Liver (tissue), 8 donors: ENCODE measurements at regions not wholly inside any gene's neighbourhood (a gene's known extent, or its start where the extent isn't known, plus 50 kb on each side); places are given as distances from the start of the nearest gene placed in this dataset.

Experiments used
- DNase-seq: peaks from one replicate; pipeline ENCODE4 v3.0.0-alpha.2; 2017; ENCODE audit warnings: low spot score
- H3K27ac ChIP-seq, 2 donors: one replicate each; pipeline ENCODE4 v1.7.0; 2013; ENCODE audit warnings: inconsistent platforms in 2 of 2, low read length in 2 of 2, control low read depth in 1 of 2, low read depth in 1 of 2, mild to moderate bottlenecking in 1 of 2
- H3K27me3 ChIP-seq, 4 donors: one replicate each; pipeline versions ENCODE4 v1.6.1 to v1.7.0; 2013; ENCODE audit warnings: low read length in 3 of 4, inconsistent platforms in 1 of 4, mild to moderate bottlenecking in 1 of 4, moderate library complexity in 1 of 4; ENCODE audit not compliant: control insufficient read depth in 4 of 4, insufficient read depth in 4 of 4
- H3K36me3 ChIP-seq, 4 donors: one replicate each; pipeline versions ENCODE4 v1.6.1 to v1.7.0; 2013; ENCODE audit warnings: low read length in 3 of 4, mild to moderate bottlenecking in 3 of 4, low read depth in 1 of 4, moderate library complexity in 1 of 4; ENCODE audit not compliant: control insufficient read depth in 4 of 4, insufficient read depth in 3 of 4
- H3K4me1 ChIP-seq, 4 donors: one replicate each; pipeline versions ENCODE4 v1.6.1 to v1.7.0; 2013; ENCODE audit warnings: low read length in 3 of 4, mild to moderate bottlenecking in 3 of 4, moderate library complexity in 1 of 4; ENCODE audit not compliant: control insufficient read depth in 4 of 4, insufficient read depth in 4 of 4
- H3K4me3 ChIP-seq, 3 donors: one replicate each; pipeline versions ENCODE4 v1.6.1 to v1.7.0; 2013; ENCODE audit warnings: low read length in 3 of 3, control low read depth in 1 of 3, low read depth in 1 of 3, mild to moderate bottlenecking in 1 of 3
- H3K9ac ChIP-seq, 2 donors: one replicate each; pipeline ENCODE4 v1.7.0; 2013; ENCODE audit warnings: low read length in 2 of 2, mild to moderate bottlenecking in 2 of 2, moderate library complexity in 2 of 2, control low read depth in 1 of 2, low read depth in 1 of 2
- H3K9me3 ChIP-seq, 4 donors: one replicate each; pipeline versions ENCODE4 v1.6.1 to v1.7.0; 2013; ENCODE audit warnings: low read length in 3 of 4; ENCODE audit not compliant: control insufficient read depth in 4 of 4
- EGR1 ChIP-seq, 2 donors: IDR thresholded peaks; 2 replicates each; pipeline ENCODE4 v1.6.1; 2016 to 2018; ENCODE audit warnings: antibody characterized with exemption in 2 of 2, low read depth in 2 of 2
- FOXA1 ChIP-seq: IDR thresholded peaks from 2 replicates; pipeline ENCODE4 v1.6.1; 2016; ENCODE audit warnings: antibody characterized with exemption
- FOXA2 ChIP-seq: IDR thresholded peaks from 2 replicates; pipeline ENCODE4 v1.6.1; 2016; ENCODE audit warnings: antibody characterized with exemption
- HNF4A ChIP-seq, 2 donors: conservative IDR thresholded peaks; 2 replicates each; pipeline ENCODE4 v1.6.1; 2016; ENCODE audit warnings: antibody characterized with exemption in 2 of 2, mild to moderate bottlenecking in 2 of 2
- HNF4G ChIP-seq: IDR thresholded peaks from 2 replicates; pipeline ENCODE4 v1.6.1; 2016; ENCODE audit warnings: antibody characterized with exemption
- NR2F2 ChIP-seq: IDR thresholded peaks from 2 replicates; pipeline ENCODE4 v1.6.1; 2016; ENCODE audit warnings: antibody characterized with exemption
- RAD21 ChIP-seq, 2 donors: IDR thresholded peaks; 2 replicates each; pipeline ENCODE4 v1.6.1; 2016; ENCODE audit warnings: antibody characterized with exemption in 2 of 2, mild to moderate bottlenecking in 2 of 2
- RXRA ChIP-seq, 2 donors: IDR thresholded peaks; 2 replicates each; pipeline ENCODE4 v1.6.1; 2017 to 2018; ENCODE audit warnings: antibody characterized with exemption in 2 of 2, mild to moderate bottlenecking in 1 of 2
- YY1 ChIP-seq: IDR thresholded peaks from 2 replicates; pipeline ENCODE4 v1.6.1; 2016; ENCODE audit warnings: antibody characterized with exemption, mild to moderate bottlenecking
- WGBS: extraction: QIAGEN DNeasy Blood & Tissue Kit; methylation state at CpG from one replicate; pipeline ENCODE4 v1.1.7; 2013; 5-methylcytosine and 5-hydroxymethylcytosine counted together
- TF ChIP-seq, protein P1 (sequence below): IDR thresholded peaks from 2 replicates; pipeline ENCODE4 v1.6.1; 2016; ENCODE audit warnings: antibody characterized with exemption
- TF ChIP-seq, protein P2 (sequence below): IDR thresholded peaks from 2 replicates; pipeline ENCODE4 v1.6.1; 2016; ENCODE audit warnings: antibody characterized with exemption
- TF ChIP-seq, protein P3 (sequence below): IDR thresholded peaks from 2 replicates; pipeline ENCODE4 v1.6.1; 2016; ENCODE audit warnings: antibody characterized with exemption, mild to moderate bottlenecking
- TF ChIP-seq, protein P4 (sequence below): fragments of 150-350 bp; IDR thresholded peaks from 2 replicates; pipeline ENCODE4 v1.5.1; 2017; ENCODE audit warnings: improper control_type of control experiment, low read depth, low read length; ENCODE audit not compliant: missing input control
- TF ChIP-seq, protein P5 (sequence below): IDR thresholded peaks from 2 replicates; pipeline ENCODE4 v1.6.1; 2016; ENCODE audit warnings: antibody characterized with exemption
- donor health status: healthy.
- donor health status: healthy.
- donor health status: healthy.
- donor health status: healthy.
- donor health status: healthy.

DNA sequence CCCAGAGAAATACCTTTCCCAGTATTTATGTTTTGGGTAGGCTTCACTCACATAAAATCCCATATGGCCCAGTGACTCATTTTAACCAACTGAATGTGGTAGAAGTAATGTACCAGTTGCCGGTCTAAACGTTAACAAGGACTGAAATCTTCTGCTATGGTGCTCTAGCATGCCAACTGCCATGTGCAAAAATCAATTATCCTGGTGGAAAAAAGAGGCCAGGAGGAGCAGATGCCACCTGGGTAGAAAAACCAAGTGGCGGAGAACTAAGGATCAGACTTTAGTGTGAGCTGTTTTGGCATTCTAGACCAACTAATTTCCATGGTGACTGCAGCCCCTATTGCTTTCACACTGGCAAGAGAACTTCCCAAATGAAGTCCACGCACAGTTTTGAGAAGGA is 1660.7 kb upstream of the ADGRL3 start:
- no peaks in the 10 kb centered on the region for H3K4me1 ChIP-seq
- H3K9me3 ChIP-seq, result no peaks in the 10 kb centered on the region
- no peaks in the 10 kb centered on the region for H3K27me3 ChIP-seq
- no peak overlapping the region for H3K9ac ChIP-seq
- H3K36me3 ChIP-seq, result no peaks in the 10 kb centered on the region
- TF ChIP-seq, protein P1, sequence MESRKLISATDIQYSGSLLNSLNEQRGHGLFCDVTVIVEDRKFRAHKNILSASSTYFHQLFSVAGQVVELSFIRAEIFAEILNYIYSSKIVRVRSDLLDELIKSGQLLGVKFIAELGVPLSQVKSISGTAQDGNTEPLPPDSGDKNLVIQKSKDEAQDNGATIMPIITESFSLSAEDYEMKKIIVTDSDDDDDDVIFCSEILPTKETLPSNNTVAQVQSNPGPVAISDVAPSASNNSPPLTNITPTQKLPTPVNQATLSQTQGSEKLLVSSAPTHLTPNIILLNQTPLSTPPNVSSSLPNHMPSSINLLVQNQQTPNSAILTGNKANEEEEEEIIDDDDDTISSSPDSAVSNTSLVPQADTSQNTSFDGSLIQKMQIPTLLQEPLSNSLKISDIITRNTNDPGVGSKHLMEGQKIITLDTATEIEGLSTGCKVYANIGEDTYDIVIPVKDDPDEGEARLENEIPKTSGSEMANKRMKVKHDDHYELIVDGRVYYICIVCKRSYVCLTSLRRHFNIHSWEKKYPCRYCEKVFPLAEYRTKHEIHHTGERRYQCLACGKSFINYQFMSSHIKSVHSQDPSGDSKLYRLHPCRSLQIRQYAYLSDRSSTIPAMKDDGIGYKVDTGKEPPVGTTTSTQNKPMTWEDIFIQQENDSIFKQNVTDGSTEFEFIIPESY, result no peak
- no peak for TF ChIP-seq HNF4G
- TF ChIP-seq HNF4A (conservative IDR thresholded peaks at IDR 0.05), result no peak
- no peak for TF ChIP-seq NR2F2
- TF ChIP-seq, protein P2, sequence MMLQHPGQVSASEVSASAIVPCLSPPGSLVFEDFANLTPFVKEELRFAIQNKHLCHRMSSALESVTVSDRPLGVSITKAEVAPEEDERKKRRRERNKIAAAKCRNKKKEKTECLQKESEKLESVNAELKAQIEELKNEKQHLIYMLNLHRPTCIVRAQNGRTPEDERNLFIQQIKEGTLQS, result no peak
- TF ChIP-seq, protein P3, sequence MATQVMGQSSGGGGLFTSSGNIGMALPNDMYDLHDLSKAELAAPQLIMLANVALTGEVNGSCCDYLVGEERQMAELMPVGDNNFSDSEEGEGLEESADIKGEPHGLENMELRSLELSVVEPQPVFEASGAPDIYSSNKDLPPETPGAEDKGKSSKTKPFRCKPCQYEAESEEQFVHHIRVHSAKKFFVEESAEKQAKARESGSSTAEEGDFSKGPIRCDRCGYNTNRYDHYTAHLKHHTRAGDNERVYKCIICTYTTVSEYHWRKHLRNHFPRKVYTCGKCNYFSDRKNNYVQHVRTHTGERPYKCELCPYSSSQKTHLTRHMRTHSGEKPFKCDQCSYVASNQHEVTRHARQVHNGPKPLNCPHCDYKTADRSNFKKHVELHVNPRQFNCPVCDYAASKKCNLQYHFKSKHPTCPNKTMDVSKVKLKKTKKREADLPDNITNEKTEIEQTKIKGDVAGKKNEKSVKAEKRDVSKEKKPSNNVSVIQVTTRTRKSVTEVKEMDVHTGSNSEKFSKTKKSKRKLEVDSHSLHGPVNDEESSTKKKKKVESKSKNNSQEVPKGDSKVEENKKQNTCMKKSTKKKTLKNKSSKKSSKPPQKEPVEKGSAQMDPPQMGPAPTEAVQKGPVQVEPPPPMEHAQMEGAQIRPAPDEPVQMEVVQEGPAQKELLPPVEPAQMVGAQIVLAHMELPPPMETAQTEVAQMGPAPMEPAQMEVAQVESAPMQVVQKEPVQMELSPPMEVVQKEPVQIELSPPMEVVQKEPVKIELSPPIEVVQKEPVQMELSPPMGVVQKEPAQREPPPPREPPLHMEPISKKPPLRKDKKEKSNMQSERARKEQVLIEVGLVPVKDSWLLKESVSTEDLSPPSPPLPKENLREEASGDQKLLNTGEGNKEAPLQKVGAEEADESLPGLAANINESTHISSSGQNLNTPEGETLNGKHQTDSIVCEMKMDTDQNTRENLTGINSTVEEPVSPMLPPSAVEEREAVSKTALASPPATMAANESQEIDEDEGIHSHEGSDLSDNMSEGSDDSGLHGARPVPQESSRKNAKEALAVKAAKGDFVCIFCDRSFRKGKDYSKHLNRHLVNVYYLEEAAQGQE, result no peak
- no peak for TF ChIP-seq RXRA (IDR thresholded peaks at IDR 0.05)
- no peak for TF ChIP-seq FOXA1
- no peak for TF ChIP-seq FOXA2
- TF ChIP-seq, protein P4, sequence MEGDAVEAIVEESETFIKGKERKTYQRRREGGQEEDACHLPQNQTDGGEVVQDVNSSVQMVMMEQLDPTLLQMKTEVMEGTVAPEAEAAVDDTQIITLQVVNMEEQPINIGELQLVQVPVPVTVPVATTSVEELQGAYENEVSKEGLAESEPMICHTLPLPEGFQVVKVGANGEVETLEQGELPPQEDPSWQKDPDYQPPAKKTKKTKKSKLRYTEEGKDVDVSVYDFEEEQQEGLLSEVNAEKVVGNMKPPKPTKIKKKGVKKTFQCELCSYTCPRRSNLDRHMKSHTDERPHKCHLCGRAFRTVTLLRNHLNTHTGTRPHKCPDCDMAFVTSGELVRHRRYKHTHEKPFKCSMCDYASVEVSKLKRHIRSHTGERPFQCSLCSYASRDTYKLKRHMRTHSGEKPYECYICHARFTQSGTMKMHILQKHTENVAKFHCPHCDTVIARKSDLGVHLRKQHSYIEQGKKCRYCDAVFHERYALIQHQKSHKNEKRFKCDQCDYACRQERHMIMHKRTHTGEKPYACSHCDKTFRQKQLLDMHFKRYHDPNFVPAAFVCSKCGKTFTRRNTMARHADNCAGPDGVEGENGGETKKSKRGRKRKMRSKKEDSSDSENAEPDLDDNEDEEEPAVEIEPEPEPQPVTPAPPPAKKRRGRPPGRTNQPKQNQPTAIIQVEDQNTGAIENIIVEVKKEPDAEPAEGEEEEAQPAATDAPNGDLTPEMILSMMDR, result no peak
- no peak for TF ChIP-seq YY1
- TF ChIP-seq RAD21 (IDR thresholded peaks at IDR 0.05), result no peak
- TF ChIP-seq, protein P5, sequence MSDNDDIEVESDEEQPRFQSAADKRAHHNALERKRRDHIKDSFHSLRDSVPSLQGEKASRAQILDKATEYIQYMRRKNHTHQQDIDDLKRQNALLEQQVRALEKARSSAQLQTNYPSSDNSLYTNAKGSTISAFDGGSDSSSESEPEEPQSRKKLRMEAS, result no peak
- 85% methylated on average over 4 of the region's 4 CpGs for WGBS
- DNase-seq, result no peak
- H3K4me3 ChIP-seq, result no peak overlapping the region
- H3K27ac ChIP-seq, result no peak overlapping the region

DNA sequence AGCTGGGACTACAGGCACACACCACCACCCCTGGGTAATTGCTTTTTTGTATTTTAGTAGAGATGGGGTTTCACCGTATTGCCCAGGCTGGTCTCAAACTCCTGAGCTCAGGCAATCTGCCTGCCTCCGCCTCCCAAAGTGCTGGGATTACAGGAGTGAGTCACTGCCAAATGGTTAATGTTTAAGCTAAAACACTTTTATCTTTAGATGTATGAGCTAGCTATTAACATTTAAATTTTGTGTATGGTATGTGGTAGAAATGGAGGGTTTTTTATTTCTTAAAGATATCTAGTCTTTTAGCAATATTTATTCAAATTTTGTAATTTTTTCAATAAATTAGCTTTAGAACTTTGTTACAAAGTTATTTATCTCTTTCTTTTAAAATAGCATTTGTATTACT is 1659.8 kb upstream of the ADGRL3 start:
- no peak for DNase-seq
- no peak overlapping the region for H3K27ac ChIP-seq
- H3K4me1 ChIP-seq, result no peaks in the 10 kb centered on the region
- WGBS, result 64% methylated on average over 2 of the region's 2 CpGs
- no peaks in the 10 kb centered on the region for H3K9me3 ChIP-seq
- H3K27me3 ChIP-seq, result no peaks in the 10 kb centered on the region
- no peak overlapping the region for H3K9ac ChIP-seq
- no peaks in the 10 kb centered on the region for H3K36me3 ChIP-seq
- TF ChIP-seq, protein P2, result no peak
- TF ChIP-seq, protein P1, result no peak
- TF ChIP-seq, protein P3, result no peak
- TF ChIP-seq RAD21 (IDR thresholded peaks at IDR 0.05), result no peak
- TF ChIP-seq EGR1 (IDR thresholded peaks at IDR 0.05; ENCODE audit: low read depth in 2 of 2), result no peak
- TF ChIP-seq NR2F2, result no peak
- no peak for TF ChIP-seq YY1
- H3K4me3 ChIP-seq, result no peak overlapping the region
